K562 (cell line): ENCODE measurements at regions not wholly inside any gene's neighbourhood (a gene's known extent, or its start where the extent isn't known, plus 50 kb on each side); places are given as distances from the start of the nearest gene placed in this dataset.

Experiments used
- CHD2 ChIP-seq: IDR thresholded peaks from 2 replicates; pipeline ENCODE4 v1.6.1; 2011; ENCODE audit warnings: low read depth, low read length
- SMARCA5 ChIP-seq: fragments of 450-650 bp; IDR thresholded peaks from 2 replicates; pipeline ENCODE4 v1.6.1; 2016
- ZNF507 ChIP-seq: conservative IDR thresholded peaks from 2 replicates; pipeline ENCODE4 v1.6.1; 2017; ENCODE audit warnings: missing genetic modification characterization, missing compliant biosample characterization
- TF ChIP-seq, protein P1 (sequence below): conservative IDR thresholded peaks from 2 replicates; pipeline ENCODE4 v1.6.1; 2011; ENCODE audit warnings: low read depth, mild to moderate bottlenecking, low read length; ENCODE audit not compliant: control insufficient read depth
- TF ChIP-seq, protein P2 (sequence below): sonication (generic); formaldehyde crosslinking; IDR thresholded peaks from 2 replicates; pipeline ENCODE4 v1.8.0; 2022; ENCODE audit warnings: mild to moderate bottlenecking, missing genetic modification reagents
- TF ChIP-seq, protein P3 (sequence below): fragments of 450-650 bp; IDR thresholded peaks from 2 replicates; pipeline ENCODE4 v1.7.1; 2018; ENCODE audit warnings: mild to moderate bottlenecking, low read depth; ENCODE audit not compliant: partially characterized antibody

DNA sequence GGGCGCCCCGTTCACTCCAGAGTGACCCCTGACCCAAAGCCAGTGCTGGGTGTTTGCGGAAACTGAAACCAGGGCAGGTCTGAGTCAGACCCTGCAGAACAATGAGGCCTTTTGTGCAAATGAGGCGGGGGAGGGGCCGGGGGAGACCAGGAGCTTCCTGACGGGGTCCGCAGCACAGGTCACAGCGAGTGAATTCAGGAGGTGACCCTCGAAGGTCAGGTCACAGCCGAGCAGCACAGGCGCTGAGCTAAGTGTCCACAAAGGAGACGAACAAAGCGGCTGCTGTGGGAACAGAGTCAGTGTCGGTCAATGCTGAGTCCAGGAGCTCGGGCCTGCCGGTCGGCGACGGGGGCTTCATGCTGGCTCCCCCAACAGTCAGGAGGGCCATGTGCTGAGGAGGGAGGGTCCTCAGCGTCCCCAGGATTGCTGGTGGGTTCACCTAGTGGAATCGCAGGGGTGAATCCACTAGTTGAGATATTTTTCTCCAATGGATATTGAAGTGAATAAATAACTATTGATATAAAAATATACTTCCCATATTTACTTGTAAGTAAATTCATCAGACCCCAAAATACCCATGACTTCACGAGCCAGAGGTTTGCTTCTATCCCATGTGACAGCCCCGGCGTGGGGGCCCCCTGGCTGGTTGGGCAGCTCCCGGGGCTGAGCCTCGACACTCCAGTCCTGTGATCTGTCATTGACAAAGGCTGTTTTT lies 188.4 kb upstream of the SULF2 start:
- TF ChIP-seq CHD2 (no peak), SMARCA5 (no peak), ZNF507 (no peak)
- TF ChIP-seq, protein P1, sequence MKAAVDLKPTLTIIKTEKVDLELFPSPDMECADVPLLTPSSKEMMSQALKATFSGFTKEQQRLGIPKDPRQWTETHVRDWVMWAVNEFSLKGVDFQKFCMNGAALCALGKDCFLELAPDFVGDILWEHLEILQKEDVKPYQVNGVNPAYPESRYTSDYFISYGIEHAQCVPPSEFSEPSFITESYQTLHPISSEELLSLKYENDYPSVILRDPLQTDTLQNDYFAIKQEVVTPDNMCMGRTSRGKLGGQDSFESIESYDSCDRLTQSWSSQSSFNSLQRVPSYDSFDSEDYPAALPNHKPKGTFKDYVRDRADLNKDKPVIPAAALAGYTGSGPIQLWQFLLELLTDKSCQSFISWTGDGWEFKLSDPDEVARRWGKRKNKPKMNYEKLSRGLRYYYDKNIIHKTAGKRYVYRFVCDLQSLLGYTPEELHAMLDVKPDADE = no peak
- TF ChIP-seq, protein P2, sequence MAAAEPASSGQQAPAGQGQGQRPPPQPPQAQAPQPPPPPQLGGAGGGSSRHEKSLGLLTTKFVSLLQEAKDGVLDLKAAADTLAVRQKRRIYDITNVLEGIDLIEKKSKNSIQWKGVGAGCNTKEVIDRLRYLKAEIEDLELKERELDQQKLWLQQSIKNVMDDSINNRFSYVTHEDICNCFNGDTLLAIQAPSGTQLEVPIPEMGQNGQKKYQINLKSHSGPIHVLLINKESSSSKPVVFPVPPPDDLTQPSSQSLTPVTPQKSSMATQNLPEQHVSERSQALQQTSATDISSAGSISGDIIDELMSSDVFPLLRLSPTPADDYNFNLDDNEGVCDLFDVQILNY (CRISPR knock-in tag) = no peak
- TF ChIP-seq, protein P3, sequence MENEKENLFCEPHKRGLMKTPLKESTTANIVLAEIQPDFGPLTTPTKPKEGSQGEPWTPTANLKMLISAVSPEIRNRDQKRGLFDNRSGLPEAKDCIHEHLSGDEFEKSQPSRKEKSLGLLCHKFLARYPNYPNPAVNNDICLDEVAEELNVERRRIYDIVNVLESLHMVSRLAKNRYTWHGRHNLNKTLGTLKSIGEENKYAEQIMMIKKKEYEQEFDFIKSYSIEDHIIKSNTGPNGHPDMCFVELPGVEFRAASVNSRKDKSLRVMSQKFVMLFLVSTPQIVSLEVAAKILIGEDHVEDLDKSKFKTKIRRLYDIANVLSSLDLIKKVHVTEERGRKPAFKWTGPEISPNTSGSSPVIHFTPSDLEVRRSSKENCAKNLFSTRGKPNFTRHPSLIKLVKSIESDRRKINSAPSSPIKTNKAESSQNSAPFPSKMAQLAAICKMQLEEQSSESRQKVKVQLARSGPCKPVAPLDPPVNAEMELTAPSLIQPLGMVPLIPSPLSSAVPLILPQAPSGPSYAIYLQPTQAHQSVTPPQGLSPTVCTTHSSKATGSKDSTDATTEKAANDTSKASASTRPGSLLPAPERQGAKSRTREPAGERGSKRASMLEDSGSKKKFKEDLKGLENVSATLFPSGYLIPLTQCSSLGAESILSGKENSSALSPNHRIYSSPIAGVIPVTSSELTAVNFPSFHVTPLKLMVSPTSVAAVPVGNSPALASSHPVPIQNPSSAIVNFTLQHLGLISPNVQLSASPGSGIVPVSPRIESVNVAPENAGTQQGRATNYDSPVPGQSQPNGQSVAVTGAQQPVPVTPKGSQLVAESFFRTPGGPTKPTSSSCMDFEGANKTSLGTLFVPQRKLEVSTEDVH = no peak
